OCI-LY7 (cell line): ENCODE measurements at regions not wholly inside any gene's neighbourhood (a gene's known extent, or its start where the extent isn't known, plus 50 kb on each side); places are given as distances from the start of the nearest gene placed in this dataset.

Experiments used
- EZH2phosphoT487 ChIP-seq: fragments of 200-600 bp; sonication (generic); IDR thresholded peaks from 2 replicates; pipeline ENCODE4 v1.6.1; 2018; ENCODE audit warnings: low read depth, borderline replicate concordance, mild to moderate bottlenecking, mixed run types, antibody characterized with exemption, low read length, moderate library complexity, mixed read lengths
- TF ChIP-seq, protein P1 (sequence below): fragments of 200-600 bp; sonication (generic); conservative IDR thresholded peaks from 2 replicates; pipeline ENCODE4 v1.5.1; 2014; ENCODE audit warnings: mild to moderate bottlenecking, antibody characterized with exemption, low read length, moderate library complexity, mixed read lengths

DNA sequence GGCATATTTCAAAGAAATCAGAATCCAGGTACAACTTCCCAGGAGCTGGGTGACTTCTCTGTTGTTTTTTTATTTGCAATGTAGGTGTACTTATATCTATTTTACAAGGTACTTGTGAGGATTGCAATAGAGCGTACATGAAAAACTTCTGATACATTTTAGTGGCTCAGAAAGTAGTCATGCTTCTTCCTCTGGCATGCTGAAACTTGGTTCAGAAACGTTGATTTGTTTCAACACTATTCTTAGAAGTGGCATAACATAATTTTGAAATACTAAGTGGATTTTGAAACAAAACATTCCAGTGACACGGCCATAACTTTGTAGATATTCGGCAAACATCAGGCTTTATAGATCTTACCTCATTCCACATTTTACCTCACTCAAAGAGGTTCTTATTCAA is 79.8 kb upstream of the NLGN4Y start:
- TF ChIP-seq, protein P1, sequence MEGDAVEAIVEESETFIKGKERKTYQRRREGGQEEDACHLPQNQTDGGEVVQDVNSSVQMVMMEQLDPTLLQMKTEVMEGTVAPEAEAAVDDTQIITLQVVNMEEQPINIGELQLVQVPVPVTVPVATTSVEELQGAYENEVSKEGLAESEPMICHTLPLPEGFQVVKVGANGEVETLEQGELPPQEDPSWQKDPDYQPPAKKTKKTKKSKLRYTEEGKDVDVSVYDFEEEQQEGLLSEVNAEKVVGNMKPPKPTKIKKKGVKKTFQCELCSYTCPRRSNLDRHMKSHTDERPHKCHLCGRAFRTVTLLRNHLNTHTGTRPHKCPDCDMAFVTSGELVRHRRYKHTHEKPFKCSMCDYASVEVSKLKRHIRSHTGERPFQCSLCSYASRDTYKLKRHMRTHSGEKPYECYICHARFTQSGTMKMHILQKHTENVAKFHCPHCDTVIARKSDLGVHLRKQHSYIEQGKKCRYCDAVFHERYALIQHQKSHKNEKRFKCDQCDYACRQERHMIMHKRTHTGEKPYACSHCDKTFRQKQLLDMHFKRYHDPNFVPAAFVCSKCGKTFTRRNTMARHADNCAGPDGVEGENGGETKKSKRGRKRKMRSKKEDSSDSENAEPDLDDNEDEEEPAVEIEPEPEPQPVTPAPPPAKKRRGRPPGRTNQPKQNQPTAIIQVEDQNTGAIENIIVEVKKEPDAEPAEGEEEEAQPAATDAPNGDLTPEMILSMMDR = no peak
- TF ChIP-seq EZH2phosphoT487 = no peak
